A204.1 (cell line): ENCODE measurements at regions not wholly inside any gene's neighbourhood (a gene's known extent, or its start where the extent isn't known, plus 50 kb on each side); places are given as distances from the start of the nearest gene placed in this dataset.
"Not testable (repeated sequence)": the region's sequence is repeated elsewhere in the genome, so short reads cannot be mapped to it uniquely, and the experiment has no call there.

Source experiments
- FAIRE-seq: peaks from 2 replicates; lab custom pipeline; 2012; peaks lifted over from hg19 to GRCh38; lab: Jason Lieb, UNC

DNA sequence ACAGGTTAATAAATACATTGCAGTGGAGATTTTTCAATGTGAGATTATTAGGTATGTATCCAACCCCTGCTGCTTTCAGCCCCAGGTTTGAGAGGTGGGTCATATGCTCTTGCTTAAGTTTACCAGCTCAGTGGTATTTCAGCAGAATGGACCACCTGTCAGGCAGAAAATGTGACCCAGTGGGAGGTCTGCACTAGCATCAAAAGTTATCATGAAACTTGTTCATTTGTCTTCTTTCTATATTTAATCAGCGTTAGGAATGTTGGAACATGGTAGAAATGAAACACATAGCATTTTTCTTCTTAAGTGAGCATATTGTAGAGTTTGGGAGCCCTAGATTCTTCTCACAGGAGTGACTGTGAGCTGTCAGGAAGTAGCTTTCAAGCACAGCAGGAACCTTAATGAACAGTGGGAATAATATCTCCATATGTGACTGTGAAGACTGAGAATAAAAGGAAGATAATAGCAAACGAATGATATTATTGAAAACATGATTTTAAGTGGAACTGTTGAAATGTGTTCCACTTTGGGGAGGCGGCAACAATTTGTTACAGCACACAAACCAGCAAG, 596.9 kb upstream of the CDH6 start:
- FAIRE-seq, result no peak

DNA sequence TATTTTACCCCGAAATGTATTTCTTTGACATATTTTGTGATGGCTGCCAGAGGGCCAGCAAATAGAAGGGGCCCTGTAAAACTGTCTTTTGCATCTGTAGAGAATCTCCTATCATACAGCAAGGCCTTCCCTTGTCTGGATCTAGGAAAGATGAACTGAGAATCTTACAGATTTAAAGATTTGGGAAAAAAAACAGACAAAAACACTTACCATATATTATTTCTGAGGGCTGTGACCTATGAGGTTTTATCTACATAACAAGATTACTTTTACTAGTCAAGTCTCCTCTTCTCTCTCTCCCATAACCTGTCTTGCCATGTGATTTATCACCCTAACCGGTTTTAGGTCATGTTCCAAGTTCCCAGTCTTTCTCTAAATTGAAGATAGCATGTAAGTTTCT, 599.2 kb upstream of the CDH6 start:
- FAIRE-seq, result no peak

DNA sequence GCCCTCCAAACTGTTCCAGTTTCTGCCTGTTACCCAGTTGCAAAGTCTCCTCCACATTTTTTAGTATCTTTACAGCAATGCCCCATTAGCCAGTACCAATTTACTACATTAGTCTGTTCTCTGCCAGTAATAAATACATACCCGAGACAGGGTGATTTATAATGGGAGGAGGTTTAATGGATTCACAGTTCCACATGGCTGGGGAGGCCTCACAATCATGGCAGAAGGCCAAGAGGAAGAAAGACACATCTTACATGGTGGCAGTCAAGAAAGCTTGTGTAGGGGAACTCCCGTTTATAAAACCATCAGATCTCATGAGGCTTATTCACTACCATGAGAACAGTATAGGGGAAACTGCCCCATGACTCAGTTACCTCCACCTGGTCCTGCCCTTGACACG, 600.7 kb upstream of the CDH6 start:
- FAIRE-seq, result no peak

DNA sequence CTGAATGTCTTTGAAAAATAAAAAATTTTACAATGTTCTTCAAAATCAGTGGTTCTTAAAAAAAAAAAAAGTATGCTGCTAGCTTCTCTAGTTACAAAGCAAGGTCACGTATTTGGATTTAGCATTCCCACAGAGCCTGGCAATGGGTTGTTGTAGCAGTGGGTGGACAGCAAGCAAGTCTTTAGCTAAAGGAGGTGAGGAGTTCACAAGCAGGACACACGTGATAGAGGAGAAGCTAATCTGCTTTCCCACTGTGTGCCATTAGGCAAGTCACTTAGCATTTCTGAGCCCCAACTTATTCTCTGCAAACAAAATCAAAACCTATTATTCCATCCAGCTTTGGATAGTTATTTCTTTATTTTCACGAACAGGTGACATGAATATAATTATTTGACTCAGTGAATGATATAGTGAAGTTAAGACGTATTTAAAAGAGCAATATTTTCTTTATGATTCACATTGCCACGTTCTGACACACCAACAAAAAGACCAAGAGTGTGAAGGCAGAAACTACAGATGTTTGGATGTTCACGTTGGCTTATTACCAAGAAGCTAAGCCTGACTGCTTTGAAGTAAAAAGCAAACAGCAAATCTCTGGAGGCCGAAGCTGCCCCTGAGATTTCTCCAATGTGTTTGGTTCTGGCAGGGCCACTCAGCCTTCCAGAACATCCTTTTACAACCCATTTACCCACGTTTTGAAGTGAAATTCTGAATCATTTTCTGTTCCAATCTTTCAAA, 612.1 kb upstream of the CDH6 start:
- no peak for FAIRE-seq

DNA sequence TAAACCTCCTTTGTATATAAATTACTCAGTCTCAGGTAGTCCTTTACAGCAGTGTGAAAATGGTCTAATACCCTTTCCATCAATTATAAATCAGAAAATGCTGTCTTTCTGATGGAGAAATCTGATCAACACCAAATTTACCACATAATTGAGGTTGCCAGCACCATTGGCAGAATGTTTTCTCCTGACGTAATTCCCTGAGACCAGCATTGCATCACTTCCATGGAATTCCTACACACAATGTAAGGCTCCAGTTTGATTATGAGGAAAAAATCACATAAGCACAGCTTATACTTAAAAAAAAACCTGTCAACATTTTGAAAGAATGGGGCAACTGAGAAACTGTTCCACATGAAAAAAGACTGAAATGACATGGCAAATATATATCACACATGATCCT, 618.7 kb upstream of the CDH6 start:
- no peak for FAIRE-seq

DNA sequence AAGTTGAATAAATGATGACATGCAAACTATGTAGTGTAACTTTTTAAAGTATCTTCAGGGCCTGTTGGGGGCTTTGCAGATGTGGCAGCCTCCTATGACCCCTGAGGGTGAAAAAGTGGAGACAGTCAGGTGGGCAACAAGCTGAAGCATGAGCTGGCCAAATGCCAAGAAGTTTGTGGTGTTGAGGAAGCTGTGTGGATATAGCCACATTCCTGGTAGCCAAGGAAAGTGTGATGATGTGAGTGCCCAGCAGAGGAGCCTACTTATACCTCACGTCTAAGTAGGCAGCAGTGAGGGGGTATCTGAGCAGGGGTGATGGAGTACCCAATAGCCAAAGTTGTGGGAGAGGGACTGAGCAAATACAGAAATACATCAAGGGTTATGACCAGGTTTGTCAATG, 621.2 kb upstream of the CDH6 start:
- no peak for FAIRE-seq

DNA sequence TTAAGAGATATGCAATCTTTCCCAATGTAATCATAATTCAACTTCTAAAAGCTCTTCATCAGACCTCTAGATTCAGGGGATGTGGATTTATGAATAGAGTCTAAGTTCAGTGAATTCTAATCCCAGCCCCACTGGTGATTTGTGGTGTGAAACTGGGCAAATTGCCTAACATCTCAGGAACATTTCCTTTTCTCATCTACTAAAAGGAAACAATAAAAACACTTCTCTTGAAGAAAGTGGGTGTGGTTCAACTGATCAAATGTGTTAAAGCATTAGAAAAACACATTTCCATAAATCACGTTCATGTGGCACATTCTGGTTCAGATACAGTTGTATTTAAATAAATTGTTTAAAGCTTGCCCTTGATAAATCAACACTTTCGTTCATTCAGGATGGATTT, 631.7 kb upstream of the CDH6 start:
- no peak for FAIRE-seq

DNA sequence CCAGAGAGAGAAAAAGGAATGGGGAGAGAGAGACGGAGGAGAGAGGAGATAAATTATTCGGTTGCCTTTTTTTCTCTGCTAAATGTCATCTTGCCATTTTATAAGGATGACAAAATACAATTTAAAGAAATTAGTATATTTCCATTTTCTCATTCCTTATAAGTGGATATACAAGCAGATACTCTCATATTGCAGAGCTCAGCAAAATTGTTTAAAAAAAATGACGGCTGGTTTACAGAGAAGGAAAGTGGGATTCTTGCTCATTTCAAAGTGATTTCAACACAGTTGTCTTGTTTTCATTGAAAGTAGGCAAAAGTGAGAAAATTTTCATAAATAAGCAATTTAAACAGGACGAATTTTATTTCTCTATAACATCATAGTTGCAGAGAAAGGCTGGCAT, 641.9 kb upstream of the CDH6 start:
- no peak for FAIRE-seq

GRCh38 chr5:30548580-30549305, 644.7 kb upstream of the CDH6 start:
- no peak for FAIRE-seq

GRCh38 chr5:30540150-30540549, 653.3 kb upstream of the CDH6 start:
- FAIRE-seq, result no peak

- no peak for FAIRE-seq
Observed at GRCh38 chr5:30539004-30539634, 654.4 kb upstream of the CDH6 start.

GRCh38 chr5:30525353-30525752, 668.1 kb upstream of the CDH6 start:
- FAIRE-seq, result no peak

- no peak for FAIRE-seq
Observed at GRCh38 chr5:30524428-30524827, 669.1 kb upstream of the CDH6 start.

DNA sequence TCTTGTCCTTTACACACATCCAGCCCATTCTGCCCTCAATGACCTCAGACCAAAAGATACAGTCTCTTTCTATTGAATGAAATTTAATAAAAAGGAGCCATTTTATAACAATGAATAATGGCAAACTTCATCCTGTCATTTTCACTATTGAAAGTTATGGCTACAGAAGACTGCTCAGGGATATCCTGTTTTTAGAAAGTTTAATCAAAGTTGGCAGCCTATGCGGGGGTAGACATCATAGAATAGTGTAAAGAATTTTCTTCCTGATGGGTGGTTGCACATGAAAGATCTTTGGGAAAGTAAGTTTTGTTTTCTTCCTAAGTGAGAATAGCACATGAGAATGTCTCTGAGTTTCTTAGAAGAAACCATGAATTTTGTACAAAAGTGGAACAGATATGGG, 670.4 kb upstream of the CDH6 start:
- no peak for FAIRE-seq

GRCh38 chr5:30505014-30505886, 688.2 kb upstream of the CDH6 start:
- FAIRE-seq, result no peak

- FAIRE-seq, result no peak
Observed at GRCh38 chr5:30502277-30502676, 691.2 kb upstream of the CDH6 start.

- no peak for FAIRE-seq
Observed at GRCh38 chr5:30501065-30501464, 692.4 kb upstream of the CDH6 start.

- FAIRE-seq, result no peak
Observed at GRCh38 chr5:30500513-30500912, 693.0 kb upstream of the CDH6 start.

DNA sequence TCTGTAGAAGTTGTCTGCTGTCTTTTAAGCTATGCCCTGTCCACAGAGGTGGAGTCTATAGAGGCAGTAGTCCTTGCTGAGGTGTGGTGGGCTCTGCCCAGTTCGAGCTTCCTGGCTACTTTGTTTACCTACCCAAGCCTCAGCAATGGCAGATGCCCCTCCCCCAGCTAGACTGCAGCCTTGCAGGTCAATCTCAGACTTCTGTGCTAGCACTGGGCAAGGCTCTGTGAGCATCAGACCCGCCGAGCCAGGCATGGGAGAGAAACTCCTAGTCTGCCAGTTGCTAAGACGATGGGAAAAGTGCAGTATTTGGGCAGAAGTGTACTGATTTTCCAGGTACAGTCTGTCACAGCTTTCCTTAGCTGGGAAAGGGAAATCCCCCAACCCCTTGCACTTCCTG, 694.1 kb upstream of the CDH6 start:
- FAIRE-seq, result no peak

DNA sequence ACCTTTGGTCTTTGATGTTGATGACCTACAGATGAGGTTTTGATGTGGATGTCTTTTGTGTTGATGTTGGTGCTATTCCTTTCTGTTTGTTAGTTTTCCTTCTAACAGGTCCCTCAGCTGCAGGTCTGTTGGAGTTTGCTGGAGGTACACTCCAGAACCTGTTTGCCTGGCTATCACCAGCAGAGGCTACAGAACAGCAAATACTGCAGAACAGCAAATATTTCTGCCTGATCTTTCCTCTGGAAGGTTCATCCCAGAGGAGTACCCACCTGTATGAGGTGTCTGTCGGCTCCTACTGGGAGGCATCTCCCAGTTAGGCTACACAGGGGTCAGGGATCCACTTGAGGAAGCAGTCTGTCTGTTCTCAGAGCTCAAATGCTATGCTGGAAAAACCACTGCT, 694.5 kb upstream of the CDH6 start:
- FAIRE-seq, result no peak

DNA sequence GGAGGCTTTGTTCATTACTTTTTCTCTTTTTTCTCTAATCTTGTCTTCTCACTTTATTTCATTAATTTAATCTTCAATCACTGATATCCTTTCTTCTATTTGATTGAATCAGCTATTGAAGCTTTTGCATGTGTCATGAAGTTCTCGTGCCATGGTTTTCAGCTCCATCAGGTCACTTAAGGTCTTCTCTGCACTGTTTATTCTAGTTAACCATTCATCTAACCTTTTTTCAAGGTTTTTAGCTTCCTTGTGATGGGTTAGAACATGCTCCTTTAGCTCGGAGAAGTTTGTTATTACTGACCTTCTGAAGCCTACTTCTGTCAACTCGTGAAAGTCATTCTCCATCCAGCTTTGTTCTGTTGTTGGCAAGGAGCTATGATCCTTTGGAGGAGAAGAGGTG, 695.0 kb upstream of the CDH6 start:
- not testable (repeated sequence) for FAIRE-seq

DNA sequence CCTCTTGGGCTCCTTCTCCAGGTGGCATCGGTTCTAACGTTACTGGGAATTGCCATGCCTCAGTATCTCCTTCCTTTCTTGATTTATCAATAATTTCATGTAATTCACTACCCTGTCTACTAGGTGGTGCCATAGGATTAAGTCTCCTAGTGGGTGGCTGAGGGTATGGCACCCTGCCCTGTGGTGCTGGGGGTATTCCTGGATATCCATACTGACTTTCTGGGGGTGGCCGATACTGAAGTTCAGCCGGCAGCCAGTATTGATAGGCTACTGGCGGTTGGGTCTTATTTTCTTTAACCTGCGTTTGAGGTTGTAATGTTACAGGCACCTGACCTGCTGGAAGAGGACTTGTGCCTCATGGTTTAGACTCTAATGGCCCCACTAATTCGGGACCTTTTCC, 699.4 kb upstream of the CDH6 start:
- not testable (repeated sequence) for FAIRE-seq
